Fibroblast of the conjunctiva (primary cell): ENCODE measurements at regions not wholly inside any gene's neighbourhood (a gene's known extent, or its start where the extent isn't known, plus 50 kb on each side); places are given as distances from the start of the nearest gene placed in this dataset.
"Not testable (repeated sequence)": the region's sequence is repeated elsewhere in the genome, so short reads cannot be mapped to it uniquely, and the experiment has no call there.

ENCODE experiments used
- DNase-seq: peaks from one replicate; pipeline ENCODE4 v3.0.0-alpha.2; 2010; ENCODE audit warnings: low read depth

- no peak for DNase-seq
These were observed 336.6 kb downstream of the DSC3 start for GRCh38 chr18:30705943-30706342.

- DNase-seq = no peak
These were observed 344.0 kb downstream of the DSC3 start for GRCh38 chr18:30698571-30698970.

- DNase-seq = no peak
These were observed 346.3 kb downstream of the DSC3 start for GRCh38 chr18:30696201-30696600.

- DNase-seq = no peak
These were observed 347.8 kb downstream of the DSC3 start for GRCh38 chr18:30694773-30695172.

GRCh38 chr18:30689216-30689615, 353.3 kb downstream of the DSC3 start:
- DNase-seq = no peak

- DNase-seq = no peak
These were observed 355.0 kb downstream of the DSC3 start for GRCh38 chr18:30687501-30687900.

- no peak for DNase-seq
These were observed 357.6 kb downstream of the DSC3 start for GRCh38 chr18:30684825-30685481.

- DNase-seq = no peak
These were observed 358.7 kb downstream of the DSC3 start for GRCh38 chr18:30683836-30684235.

GRCh38 chr18:30682672-30683071, 359.9 kb downstream of the DSC3 start:
- DNase-seq = no peak

GRCh38 chr18:30679285-30679930, 363.1 kb downstream of the DSC3 start:
- no peak for DNase-seq

GRCh38 chr18:30677813-30678212, 364.7 kb downstream of the DSC3 start:
- not testable (repeated sequence) for DNase-seq

- no peak for DNase-seq
These were observed 366.5 kb downstream of the DSC3 start for GRCh38 chr18:30676053-30676480.

GRCh38 chr18:30675493-30675892, 367.0 kb downstream of the DSC3 start:
- DNase-seq = no peak

- no peak for DNase-seq
These were observed 367.5 kb downstream of the DSC3 start for GRCh38 chr18:30675072-30675471.

- DNase-seq = no peak
These were observed 367.9 kb downstream of the DSC3 start for GRCh38 chr18:30674596-30674995.

GRCh38 chr18:30672439-30672838, 370.1 kb downstream of the DSC3 start:
- not testable (repeated sequence) for DNase-seq

GRCh38 chr18:30658306-30658705, 384.2 kb downstream of the DSC3 start:
- DNase-seq = no peak

GRCh38 chr18:30652387-30652786, 390.2 kb downstream of the DSC3 start:
- no peak for DNase-seq

GRCh38 chr18:30650499-30650898, 392.0 kb downstream of the DSC3 start:
- no peak for DNase-seq

- DNase-seq = no peak
These were observed 398.4 kb downstream of the DSC3 start for GRCh38 chr18:30644158-30644557.

- no peak for DNase-seq
These were observed 403.2 kb downstream of the DSC3 start for GRCh38 chr18:30639361-30639760.

GRCh38 chr18:30634249-30634648, 408.3 kb downstream of the DSC3 start:
- no peak for DNase-seq

GRCh38 chr18:30632071-30632698, 410.4 kb downstream of the DSC3 start:
- no peak for DNase-seq
